Spinal cord (tissue), 9 donors: ENCODE measurements at regions not wholly inside any gene's neighbourhood (a gene's known extent, or its start where the extent isn't known, plus 50 kb on each side); places are given as distances from the start of the nearest gene placed in this dataset.

ENCODE experiments used
- DNase-seq, 6 donors: peaks; one replicate each; pipeline versions ENCODE4 v3.0.0 to v3.0.0-alpha.2; 2013 to 2015; ENCODE audit warnings: low spot score in 6 of 6, low read depth in 4 of 6
- H3K27ac ChIP-seq: one replicate; pipeline ENCODE4 v1.5.1; 2013; ENCODE audit warnings: low read depth, low read length, control low read depth
- H3K27me3 ChIP-seq: one replicate; pipeline ENCODE4 v1.6.1; 2013; ENCODE audit warnings: low read length; ENCODE audit not compliant: control insufficient read depth, insufficient read depth
- H3K36me3 ChIP-seq: one replicate; pipeline ENCODE4 v1.6.1; 2013; ENCODE audit warnings: low read length; ENCODE audit not compliant: control insufficient read depth, insufficient read depth
- H3K4me1 ChIP-seq: one replicate; pipeline ENCODE4 v1.6.1; 2013; ENCODE audit warnings: low read length; ENCODE audit not compliant: control insufficient read depth, insufficient read depth
- H3K4me3 ChIP-seq: one replicate; pipeline ENCODE4 v1.5.1; 2013; ENCODE audit warnings: low read depth, low read length, control low read depth
- H3K9me3 ChIP-seq: one replicate; pipeline ENCODE4 v1.6.1; 2013; ENCODE audit warnings: low read length; ENCODE audit not compliant: control insufficient read depth, insufficient read depth
- WGBS: methylation state at CpG from one replicate; pipeline ENCODE4 v1.1.5; 2013; ENCODE audit warnings: missing lambda C conversion rate; ENCODE audit not compliant: insufficient coverage; 5-methylcytosine and 5-hydroxymethylcytosine counted together
- donor health status: healthy.

- no peak for DNase-seq
- Histone ChIP-seq H3K27ac (no peak overlapping the region), H3K36me3 (no peaks in the 10 kb centered on the region), H3K4me3 (no peak overlapping the region), H3K4me1 (no peaks in the 10 kb centered on the region), H3K27me3 (no peaks in the 10 kb centered on the region), H3K9me3 (no peaks in the 10 kb centered on the region)
- WGBS, result 86% methylated on average over 1 of the region's 2 CpGs
Measured at GRCh38 chr20:52775786-52776185, 196.4 kb upstream of the TSHZ2 start.

GRCh38 chr20:52768694-52769093, 203.5 kb upstream of the TSHZ2 start:
- H3K27ac ChIP-seq, result no peak overlapping the region
- H3K27me3 ChIP-seq, result no peaks in the 10 kb centered on the region
- no CpG with 5 or more reads among the region's 6 CpGs for WGBS
- no peaks in the 10 kb centered on the region for H3K9me3 ChIP-seq
- H3K4me1 ChIP-seq, result no peaks in the 10 kb centered on the region
- DNase-seq, result peak in 1 of 6 donors; percentile 18
- H3K36me3 ChIP-seq, result no peaks in the 10 kb centered on the region
- H3K4me3 ChIP-seq, result no peak overlapping the region

- Histone ChIP-seq H3K4me3 (no peak overlapping the region), H3K36me3 (no peaks in the 10 kb centered on the region), H3K27ac (no peak overlapping the region), H3K4me1 (no peaks in the 10 kb centered on the region), H3K27me3 (no peaks in the 10 kb centered on the region), H3K9me3 (no peaks in the 10 kb centered on the region)
- peak in 2 of 6 donors; percentile 50 to 96 for DNase-seq
- no CpG with 5 or more reads among the region's 7 CpGs for WGBS
Measured at GRCh38 chr20:52766645-52767435, 205.3 kb upstream of the TSHZ2 start.

- H3K27me3 ChIP-seq, result no peaks in the 10 kb centered on the region
- no peak overlapping the region for H3K4me3 ChIP-seq
- 33% methylated on average over 2 of the region's 9 CpGs for WGBS
Measured at GRCh38 chr20:52763321-52763853, 208.8 kb upstream of the TSHZ2 start.

GRCh38 chr20:52761867-52762266, 210.3 kb upstream of the TSHZ2 start:
- no peaks in the 10 kb centered on the region for H3K27me3 ChIP-seq
- H3K9me3 ChIP-seq, result no peaks in the 10 kb centered on the region
- H3K27ac ChIP-seq, result no peak overlapping the region
- H3K36me3 ChIP-seq, result no peaks in the 10 kb centered on the region
- no CpG with 5 or more reads among the region's 1 CpG for WGBS
- no peaks in the 10 kb centered on the region for H3K4me1 ChIP-seq
- no peak for DNase-seq
- H3K4me3 ChIP-seq, result no peak overlapping the region

More at GRCh38 chr20:52763321-52763853, 208.8 kb upstream of the TSHZ2 start:
- Histone ChIP-seq H3K36me3 (no peaks in the 10 kb centered on the region), H3K27ac (no peak overlapping the region), H3K4me1 (no peaks in the 10 kb centered on the region), H3K9me3 (no peaks in the 10 kb centered on the region)
- DNase-seq, result no peak

- Histone ChIP-seq H3K27me3 (no peaks in the 10 kb centered on the region), H3K9me3 (no peaks in the 10 kb centered on the region), H3K4me3 (no peak overlapping the region), H3K27ac (no peak overlapping the region), H3K4me1 (no peaks in the 10 kb centered on the region), H3K36me3 (no peaks in the 10 kb centered on the region)
- DNase-seq, result no peak
- WGBS, result 100% methylated on average over 3 of the region's 3 CpGs
Measured at GRCh38 chr20:52760791-52761190, 211.4 kb upstream of the TSHZ2 start.

- Histone ChIP-seq H3K9me3 (no peaks in the 10 kb centered on the region), H3K4me3 (no peak overlapping the region), H3K27me3 (no peaks in the 10 kb centered on the region), H3K4me1 (no peaks in the 10 kb centered on the region), H3K27ac (no peak overlapping the region), H3K36me3 (no peaks in the 10 kb centered on the region)
- no peak for DNase-seq
- no CpG with 5 or more reads among the region's 3 CpGs for WGBS
Measured at GRCh38 chr20:52757411-52757810, 214.7 kb upstream of the TSHZ2 start.

GRCh38 chr20:52755744-52756143, 216.4 kb upstream of the TSHZ2 start:
- no CpG with 5 or more reads among the region's 1 CpG for WGBS
- Histone ChIP-seq H3K36me3 (no peaks in the 10 kb centered on the region), H3K27me3 (no peaks in the 10 kb centered on the region), H3K4me1 (peaks cover 4% of the 10 kb centered on the region), H3K27ac (no peak overlapping the region), H3K9me3 (no peaks in the 10 kb centered on the region), H3K4me3 (no peak overlapping the region)
- DNase-seq, result peak in 1 of 6 donors; percentile 85

- H3K4me1 ChIP-seq, result peaks cover 4% of the 10 kb centered on the region
- no peak for DNase-seq
Measured at GRCh38 chr20:52754366-52754765, 217.8 kb upstream of the TSHZ2 start.

GRCh38 chr20:52752023-52752422, 220.1 kb upstream of the TSHZ2 start:
- 26% methylated on average over 4 of the region's 5 CpGs for WGBS
- peak in 2 of 6 donors; percentile 23 to 51 for DNase-seq
- no peak overlapping the region for H3K4me3 ChIP-seq

More at GRCh38 chr20:52754366-52754765, 217.8 kb upstream of the TSHZ2 start:
- no peaks in the 10 kb centered on the region for H3K9me3 ChIP-seq
- H3K4me3 ChIP-seq, result no peak overlapping the region
- no peaks in the 10 kb centered on the region for H3K27me3 ChIP-seq
- no peaks in the 10 kb centered on the region for H3K36me3 ChIP-seq
- H3K27ac ChIP-seq, result no peak overlapping the region

More at GRCh38 chr20:52752023-52752422, 220.1 kb upstream of the TSHZ2 start:
- no peaks in the 10 kb centered on the region for H3K27me3 ChIP-seq
- H3K4me1 ChIP-seq, result peaks cover 4% of the 10 kb centered on the region
- H3K27ac ChIP-seq, result no peak overlapping the region
- H3K36me3 ChIP-seq, result no peaks in the 10 kb centered on the region
- no peaks in the 10 kb centered on the region for H3K9me3 ChIP-seq
